HG03066 (cell line): ENCODE measurements at regions not wholly inside any gene's neighbourhood (a gene's known extent, or its start where the extent isn't known, plus 50 kb on each side); places are given as distances from the start of the nearest gene placed in this dataset.
"Not testable (repeated sequence)": the region's sequence is repeated elsewhere in the genome, so short reads cannot be mapped to it uniquely, and the experiment has no call there.

Experiments used
- ATAC-seq: cut with Tn5 transposase; IDR thresholded peaks from one replicate; pipeline ENCODE4 v1.9.1; 2021; ENCODE audit warnings: low read depth; ENCODE audit not compliant: unreplicated experiment

GRCh38 chr1:38787041-38787440 is 72.5 kb downstream of the RRAGC start:
- no peak for ATAC-seq

- no peak for ATAC-seq
Measured at GRCh38 chr1:38786040-38786436, 73.5 kb downstream of the RRAGC start.

GRCh38 chr1:38785285-38786039 is 74.1 kb downstream of the RRAGC start:
- ATAC-seq: no peak

DNA sequence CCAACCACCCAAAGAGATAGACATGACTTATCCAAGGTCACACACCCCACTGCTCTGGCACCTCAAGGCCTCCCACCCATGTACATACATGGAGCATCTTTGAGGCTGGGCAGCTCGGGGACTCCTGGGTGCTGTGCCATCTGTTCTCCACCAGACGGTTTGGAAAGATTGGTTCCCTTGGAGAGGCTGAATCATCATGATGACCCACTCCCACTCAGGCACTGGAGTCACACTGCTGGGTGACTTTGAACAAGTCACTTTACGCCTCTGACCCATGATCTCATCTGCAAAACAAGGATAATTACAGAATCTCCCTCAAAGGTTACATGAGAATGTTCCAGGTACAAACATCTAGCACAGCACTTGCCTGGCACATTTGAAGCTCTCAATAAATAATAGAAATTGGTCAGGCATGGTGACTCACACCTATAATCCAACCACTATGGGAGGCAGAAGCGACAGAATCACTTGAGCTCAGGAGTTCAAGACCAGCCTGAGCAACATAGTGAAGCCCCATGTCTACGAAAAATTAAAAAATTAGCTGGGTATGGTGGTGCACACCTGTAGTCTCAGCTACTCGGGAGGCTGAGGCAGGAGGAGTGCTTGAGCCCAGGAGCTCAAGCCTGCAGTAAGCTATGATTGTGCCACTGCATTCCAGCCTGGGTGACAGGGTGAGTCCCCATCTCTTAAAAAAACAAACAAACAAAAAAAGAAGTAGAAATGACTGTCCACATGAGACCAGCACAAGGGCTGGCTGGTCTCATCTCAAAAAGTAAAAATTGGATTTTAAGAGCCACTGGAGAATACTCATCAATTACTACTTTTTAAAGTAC is 74.9 kb downstream of the RRAGC start:
- ATAC-seq: no peak

- no peak for ATAC-seq
Measured at GRCh38 chr1:38783640-38784229, 75.8 kb downstream of the RRAGC start.

DNA sequence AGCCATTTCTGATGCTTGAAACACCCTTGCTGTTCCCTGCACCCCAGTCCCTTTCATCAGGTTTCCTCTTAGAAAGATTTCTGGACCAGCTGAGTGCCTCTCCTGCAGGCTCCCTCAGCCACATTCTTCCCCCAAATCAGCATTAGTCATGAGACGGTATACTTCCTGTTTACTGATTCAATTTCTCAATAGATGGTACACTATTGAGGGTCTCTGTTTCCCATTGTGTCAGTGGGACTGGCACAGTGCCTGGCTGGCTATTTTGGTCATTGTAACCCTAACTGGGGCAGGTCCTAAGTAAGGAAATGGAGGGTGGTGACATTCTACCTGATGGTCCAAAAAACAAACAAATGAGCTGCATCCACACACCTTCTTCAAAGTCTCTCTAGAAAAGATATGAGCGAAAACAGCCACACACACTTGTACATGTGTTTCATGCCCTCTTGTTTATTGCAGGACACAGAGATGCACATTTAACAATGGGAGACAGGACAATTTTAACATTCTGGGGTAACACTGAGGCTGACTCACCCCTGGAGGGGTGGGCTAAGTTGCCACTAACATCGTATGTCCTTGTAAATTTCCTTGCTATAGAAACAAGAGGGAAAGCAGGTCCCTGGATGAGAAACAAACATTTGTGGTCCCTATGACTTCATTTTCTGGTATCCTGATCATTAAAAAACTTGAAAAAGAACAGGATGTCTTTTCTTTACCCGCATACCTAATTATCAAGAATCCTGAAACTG is 77.5 kb downstream of the RRAGC start:
- no peak for ATAC-seq

DNA sequence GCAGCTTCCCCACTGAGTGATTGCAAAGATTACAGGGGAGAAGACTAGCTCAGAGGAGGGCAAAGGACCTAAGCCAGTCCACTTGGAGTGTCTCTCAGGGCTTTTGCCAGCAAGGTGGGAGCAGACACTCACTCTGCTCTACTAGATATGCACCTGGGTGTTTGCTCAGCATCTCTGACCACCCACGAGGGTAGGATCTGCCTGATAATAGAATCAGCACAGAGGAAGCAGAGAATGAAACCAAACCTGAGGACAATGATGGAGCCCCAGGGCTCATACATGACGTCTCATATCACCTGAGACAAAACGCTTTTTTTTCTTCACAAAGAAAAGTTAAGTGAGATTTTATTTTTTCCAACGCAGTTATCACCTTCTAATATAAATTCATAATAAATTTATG is 79.4 kb downstream of the RRAGC start:
- ATAC-seq: no peak

GRCh38 chr1:38779491-38779890 is 80.1 kb downstream of the RRAGC start:
- no peak for ATAC-seq

DNA sequence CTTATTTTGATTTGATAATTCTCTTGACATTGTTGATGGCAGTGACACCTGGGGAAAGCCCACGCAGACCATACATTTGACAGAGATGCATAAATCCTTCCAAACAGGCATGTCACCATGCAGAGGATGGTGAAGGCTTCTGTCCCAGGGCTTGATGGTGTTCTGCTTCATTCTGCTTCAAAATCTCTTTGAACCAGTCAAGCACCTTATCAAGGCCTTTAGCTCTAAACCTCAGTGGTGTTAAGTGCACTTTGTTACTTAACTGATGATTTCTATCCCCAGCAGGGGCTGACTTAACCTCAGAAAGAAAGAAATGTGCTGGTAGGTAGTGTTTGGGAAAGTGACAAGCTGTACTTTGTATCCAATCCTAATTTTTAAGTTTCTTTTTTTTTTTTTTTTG is 81.1 kb downstream of the RRAGC start:
- no peak for ATAC-seq

DNA sequence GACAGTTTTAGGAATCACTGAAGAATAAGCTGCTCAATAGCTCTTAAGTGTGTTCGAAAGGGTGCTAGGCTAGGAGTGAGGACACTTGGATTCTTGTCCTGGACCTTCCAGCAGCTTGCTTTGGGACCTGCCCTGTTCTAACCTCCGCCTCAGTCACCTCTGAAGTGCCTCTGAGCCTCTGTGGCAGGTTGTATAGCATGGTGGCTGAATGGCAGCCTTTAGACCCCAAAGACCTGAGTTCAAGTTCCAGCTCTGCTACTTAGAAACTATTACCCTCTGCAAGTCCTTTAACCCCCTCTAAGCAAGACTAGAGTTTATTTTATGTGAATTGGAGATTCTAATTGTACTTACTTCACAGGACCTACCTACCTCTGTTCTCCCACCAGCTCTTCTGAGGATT is 81.5 kb downstream of the RRAGC start:
- no peak for ATAC-seq

DNA sequence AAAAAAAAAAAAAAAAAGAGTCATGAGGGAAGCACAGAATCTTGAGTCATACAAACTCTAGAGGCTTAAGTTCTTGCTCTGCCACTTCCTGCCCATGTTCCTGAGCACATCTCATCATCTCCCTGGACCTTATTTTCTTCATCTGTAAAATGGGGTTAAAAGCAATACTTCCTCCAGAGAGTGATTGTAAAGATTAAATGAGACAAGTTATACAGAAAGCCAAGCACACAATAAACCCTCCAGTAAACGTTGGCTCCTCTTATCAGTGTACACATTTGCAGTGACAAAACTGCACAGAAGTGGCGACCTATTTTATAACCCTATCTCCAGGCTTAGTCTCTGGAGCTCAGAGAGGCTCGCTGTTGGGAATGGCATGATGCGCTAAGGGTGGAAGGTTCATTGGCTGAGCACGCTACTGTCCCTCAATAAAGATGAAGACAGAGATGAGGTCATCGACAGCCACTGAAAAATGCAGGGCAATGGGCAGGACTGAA is 82.1 kb downstream of the RRAGC start:
- no peak for ATAC-seq

DNA sequence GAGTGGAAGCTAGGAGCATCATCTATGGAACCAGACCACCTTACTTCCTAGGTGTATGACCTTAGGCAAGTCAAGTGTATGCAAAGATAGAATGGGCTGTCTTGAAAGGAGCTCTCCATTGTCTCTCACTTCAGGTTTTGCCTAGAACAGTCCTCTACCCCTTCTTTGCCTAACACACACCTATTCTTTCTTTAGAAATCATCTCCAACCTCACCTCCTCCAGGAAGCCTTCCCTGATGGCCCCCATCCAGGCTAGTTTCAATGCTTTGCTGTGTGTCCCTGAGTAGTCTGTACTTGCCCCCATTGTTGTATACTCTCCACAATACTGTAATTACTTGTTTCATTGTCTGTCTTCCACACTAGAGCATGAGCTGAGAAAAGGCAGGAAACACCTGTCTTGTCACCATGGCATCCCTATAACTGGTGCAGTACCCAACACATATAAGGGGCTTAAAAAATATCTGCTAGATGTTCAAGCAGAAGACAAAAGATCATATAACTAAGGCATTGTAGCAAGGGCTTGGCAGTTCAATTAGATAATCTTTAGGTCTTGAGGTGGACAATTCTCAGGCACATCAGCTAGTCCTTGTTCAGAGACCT is 83.0 kb downstream of the RRAGC start:
- no peak for ATAC-seq

DNA sequence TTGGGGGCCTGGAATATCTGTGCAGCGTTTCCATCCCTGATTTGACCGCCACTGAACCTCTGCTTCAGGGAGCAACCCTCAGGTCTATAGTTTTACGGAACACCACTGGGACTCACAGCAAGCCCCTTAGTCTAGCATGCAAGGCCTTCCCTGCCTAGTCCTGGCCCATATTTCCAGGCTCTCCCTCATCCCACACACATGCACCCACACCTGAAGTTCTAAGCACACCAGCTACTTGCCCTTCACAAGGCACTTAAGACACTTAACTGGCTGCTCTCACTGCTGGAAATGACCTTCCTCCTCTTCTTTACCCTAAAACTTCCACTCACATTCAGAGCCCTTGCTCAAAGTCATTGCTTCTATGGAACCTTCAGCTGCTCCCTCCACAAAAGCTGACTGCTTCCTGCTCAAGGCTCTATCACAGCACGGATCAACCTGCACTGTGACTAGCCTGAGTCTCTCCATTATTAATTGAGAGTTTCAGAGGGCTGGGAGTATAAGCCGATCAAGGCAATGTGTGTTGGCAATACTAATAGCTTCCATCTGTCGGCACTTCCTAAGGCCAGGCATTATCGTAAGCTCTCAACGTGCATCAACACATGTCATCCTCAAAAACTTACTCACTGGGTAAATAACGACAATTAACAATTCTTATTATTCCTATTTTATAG is 84.3 kb downstream of the RRAGC start:
- no peak for ATAC-seq

GRCh38 chr1:38773483-38773882 is 86.1 kb downstream of the RRAGC start:
- ATAC-seq: no peak

- no peak for ATAC-seq
Measured at GRCh38 chr1:38772953-38773352, 86.6 kb downstream of the RRAGC start.

- ATAC-seq: no peak
Measured at GRCh38 chr1:38772026-38772425, 87.5 kb downstream of the RRAGC start.

GRCh38 chr1:38770516-38771173 is 88.9 kb downstream of the RRAGC start:
- not testable (repeated sequence) for ATAC-seq

GRCh38 chr1:38766125-38766524 is 93.4 kb downstream of the RRAGC start:
- ATAC-seq: no peak

- no peak for ATAC-seq
Measured at GRCh38 chr1:38763121-38763520, 96.5 kb downstream of the RRAGC start.
